ENCODE measurements at regions not wholly inside any gene's neighbourhood (a gene's known extent, or its start where the extent isn't known, plus 50 kb on each side); places are given as distances from the start of the nearest gene placed in this dataset.

DNA sequence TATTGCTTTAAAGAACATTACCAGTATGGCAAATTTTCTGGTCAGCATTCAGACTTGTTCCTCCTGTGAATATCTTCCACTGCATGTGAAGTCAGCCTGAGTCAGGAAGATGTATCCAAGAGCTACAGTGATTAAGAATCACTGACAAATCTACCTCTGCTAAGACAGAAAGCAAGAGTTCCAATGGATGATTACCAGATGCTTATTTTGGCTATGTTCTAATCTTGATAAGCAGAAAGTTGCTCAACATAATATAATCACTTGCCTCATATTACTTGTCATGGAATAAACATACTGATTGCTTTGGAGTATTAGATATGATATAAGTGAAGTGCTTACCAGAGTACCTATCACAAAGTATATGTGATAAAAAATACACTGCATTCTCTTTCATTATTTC, 738.1 kb downstream of the ADGRL2 start:
- H3K4me3 ChIP-seq (ENCODE audit: control insufficient read depth in 1 of 2, extremely low read depth in 1 of 2, low read length in 1 of 2), result no peak overlapping the region
- no peak for ATAC-seq (replicated peaks in 1 of 4)
- ChIA-PET POLR2A (no interaction called here), CTCF (no interaction called here)
- H3K27ac ChIP-seq (ENCODE audit: low read length), result no peak overlapping the region
- no peak overlapping the region for H3K4me3 Mint-ChIP-seq
- H3K9me3 Mint-ChIP-seq, result peaks cover 5 to 32% (median 15%) of the 10 kb centered on the region in 3 donors
- H3K9me3 ChIP-seq, result peaks cover 5% of the 10 kb centered on the region
- H3K4me1 ChIP-seq (ENCODE audit: control insufficient read depth in 1 of 2, extremely low read depth in 1 of 2, insufficient read depth in 2 of 2, low read length in 2 of 2), result no peaks in the 10 kb centered on the region
- no peak overlapping the region for H3K27ac Mint-ChIP-seq
- no peaks in the 10 kb centered on the region for H3K4me1 Mint-ChIP-seq
- no peaks in the 10 kb centered on the region for H3K36me3 Mint-ChIP-seq
- H3K36me3 ChIP-seq (ENCODE audit: control insufficient read depth in 2 of 2, extremely low read depth in 1 of 2, insufficient read depth in 1 of 2, low read length in 1 of 2), result no peaks in the 10 kb centered on the region
- H3K27me3 ChIP-seq (replicated peaks in 1 of 2; ENCODE audit: control insufficient read depth in 2 of 2, extremely low read depth in 1 of 2, insufficient read depth in 2 of 2, low read length in 1 of 2), result no peaks in the 10 kb centered on the region
- DNase-seq, result no peak
- H3K27me3 Mint-ChIP-seq, result no peaks in the 10 kb centered on the region

DNA sequence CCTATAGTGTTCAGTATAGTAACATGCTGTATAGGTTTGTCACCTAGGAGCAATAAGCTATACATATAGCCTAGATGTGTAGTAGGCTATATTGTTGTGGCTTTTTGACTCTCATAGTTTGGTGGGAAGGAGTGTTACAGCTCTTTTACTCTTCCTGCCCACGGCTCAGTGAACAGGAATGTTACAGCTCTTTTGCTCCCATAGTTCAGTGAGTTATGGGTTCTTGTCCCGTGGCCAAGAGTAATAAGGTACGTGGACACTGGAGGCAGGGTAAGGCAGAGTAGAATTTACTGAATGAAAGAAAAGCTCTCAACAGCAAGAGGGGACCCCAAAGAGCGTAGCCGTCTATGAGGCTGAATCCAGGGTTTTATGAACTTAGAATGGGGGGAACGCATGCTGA, 734.3 kb downstream of the ADGRL2 start:
- Mint-ChIP-seq H3K27me3 (no peaks in the 10 kb centered on the region), H3K27ac (no peak overlapping the region), H3K4me1 (no peaks in the 10 kb centered on the region), H3K4me3 (no peak overlapping the region), H3K36me3 (no peaks in the 10 kb centered on the region), H3K9me3 (peaks cover 6 to 14% (median 8%) of the 10 kb centered on the region in 3 donors)
- Histone ChIP-seq H3K9me3 (no peaks in the 10 kb centered on the region), H3K27me3 (replicated peaks in 1 of 2; ENCODE audit: control insufficient read depth in 2 of 2, extremely low read depth in 1 of 2, insufficient read depth in 2 of 2, low read length in 1 of 2) (no peaks in the 10 kb centered on the region), H3K27ac (ENCODE audit: low read length) (no peak overlapping the region), H3K36me3 (ENCODE audit: control insufficient read depth in 2 of 2, extremely low read depth in 1 of 2, insufficient read depth in 1 of 2, low read length in 1 of 2) (no peaks in the 10 kb centered on the region), H3K4me3 (ENCODE audit: control insufficient read depth in 1 of 2, extremely low read depth in 1 of 2, low read length in 1 of 2) (no peak overlapping the region), H3K4me1 (ENCODE audit: control insufficient read depth in 1 of 2, extremely low read depth in 1 of 2, insufficient read depth in 2 of 2, low read length in 2 of 2) (no peaks in the 10 kb centered on the region)
- POLR2A ChIA-PET, result no interaction called here
- 80% methylated on average over 6 of the region's 6 CpGs for WGBS (ENCODE audit: insufficient coverage)
- CTCF ChIA-PET, result no interaction called here
- DNase-seq (no peak), ATAC-seq (replicated peaks in 1 of 4) (no peak)

- POLR2A ChIA-PET, result no interaction called here
Measured at GRCh38 chr1:82525378-82525777, 724.6 kb downstream of the ADGRL2 start.

GRCh38 chr1:82520611-82521010, 719.9 kb downstream of the ADGRL2 start:
- no peak overlapping the region for H3K27ac Mint-ChIP-seq
- no peaks in the 10 kb centered on the region for H3K36me3 Mint-ChIP-seq
- H3K36me3 ChIP-seq (ENCODE audit: control insufficient read depth in 2 of 2, extremely low read depth in 1 of 2, insufficient read depth in 1 of 2, low read length in 1 of 2), result no peaks in the 10 kb centered on the region
- H3K27me3 Mint-ChIP-seq, result no peaks in the 10 kb centered on the region
- no peaks in the 10 kb centered on the region for H3K4me1 ChIP-seq (ENCODE audit: control insufficient read depth in 1 of 2, extremely low read depth in 1 of 2, insufficient read depth in 2 of 2, low read length in 2 of 2)
- H3K4me3 ChIP-seq (ENCODE audit: control insufficient read depth in 1 of 2, extremely low read depth in 1 of 2, low read length in 1 of 2), result no peak overlapping the region
- no CpG with 5 or more reads among the region's 1 CpG for WGBS (ENCODE audit: insufficient coverage)
- no peak for ATAC-seq (replicated peaks in 1 of 4)
- no peak for DNase-seq
- ChIA-PET POLR2A (no interaction called here), CTCF (no interaction called here)
- no peak overlapping the region for H3K27ac ChIP-seq (ENCODE audit: low read length)
- H3K9me3 Mint-ChIP-seq, result peaks cover 0 to 8% (median 0%) of the 10 kb centered on the region in 3 donors
- no peaks in the 10 kb centered on the region for H3K9me3 ChIP-seq
- H3K4me1 Mint-ChIP-seq, result no peaks in the 10 kb centered on the region
- no peaks in the 10 kb centered on the region for H3K27me3 ChIP-seq (replicated peaks in 1 of 2; ENCODE audit: control insufficient read depth in 2 of 2, extremely low read depth in 1 of 2, insufficient read depth in 2 of 2, low read length in 1 of 2)
- no peak overlapping the region for H3K4me3 Mint-ChIP-seq

More at GRCh38 chr1:82525378-82525777, 724.6 kb downstream of the ADGRL2 start:
- CTCF ChIA-PET, result no interaction called here
- no peak overlapping the region for H3K27ac ChIP-seq (ENCODE audit: low read length)
- Mint-ChIP-seq H3K27me3 (no peaks in the 10 kb centered on the region), H3K9me3 (peaks cover 0 to 5% (median 3%) of the 10 kb centered on the region in 3 donors), H3K4me1 (no peaks in the 10 kb centered on the region), H3K36me3 (no peaks in the 10 kb centered on the region), H3K27ac (no peak overlapping the region), H3K4me3 (no peak overlapping the region)
- no peak for ATAC-seq (replicated peaks in 1 of 4)
- no peak overlapping the region for H3K4me3 ChIP-seq (ENCODE audit: control insufficient read depth in 1 of 2, extremely low read depth in 1 of 2, low read length in 1 of 2)
- no peak for DNase-seq
- no peaks in the 10 kb centered on the region for H3K27me3 ChIP-seq (replicated peaks in 1 of 2; ENCODE audit: control insufficient read depth in 2 of 2, extremely low read depth in 1 of 2, insufficient read depth in 2 of 2, low read length in 1 of 2)
- H3K36me3 ChIP-seq (ENCODE audit: control insufficient read depth in 2 of 2, extremely low read depth in 1 of 2, insufficient read depth in 1 of 2, low read length in 1 of 2), result no peaks in the 10 kb centered on the region
- no peaks in the 10 kb centered on the region for H3K4me1 ChIP-seq (ENCODE audit: control insufficient read depth in 1 of 2, extremely low read depth in 1 of 2, insufficient read depth in 2 of 2, low read length in 2 of 2)
- H3K9me3 ChIP-seq, result no peaks in the 10 kb centered on the region

GRCh38 chr1:82517586-82517985, 716.9 kb downstream of the ADGRL2 start:
- Mint-ChIP-seq H3K4me1 (no peaks in the 10 kb centered on the region), H3K27me3 (no peaks in the 10 kb centered on the region), H3K9me3 (peaks cover 0 to 8% (median 4%) of the 10 kb centered on the region in 3 donors), H3K36me3 (no peaks in the 10 kb centered on the region), H3K4me3 (no peak overlapping the region), H3K27ac (no peak overlapping the region)
- ChIA-PET CTCF (interaction anchor here in 1 of 2 donors (0.6 kb wide), 1 partner anchor 36 kb away, joined by 4 read pairs; no protein-coding TSS in a partner anchor), POLR2A (no interaction called here)
- ATAC-seq (replicated peaks in 1 of 4) (no peak), DNase-seq (no peak)
- WGBS (ENCODE audit: insufficient coverage), result 80% methylated on average over 7 of the region's 8 CpGs
- H3K4me1 ChIP-seq (ENCODE audit: control insufficient read depth in 1 of 2, extremely low read depth in 1 of 2, insufficient read depth in 2 of 2, low read length in 2 of 2), result no peaks in the 10 kb centered on the region
- no peaks in the 10 kb centered on the region for H3K9me3 ChIP-seq
- H3K27ac ChIP-seq (ENCODE audit: low read length), result no peak overlapping the region
- no peaks in the 10 kb centered on the region for H3K36me3 ChIP-seq (ENCODE audit: control insufficient read depth in 2 of 2, extremely low read depth in 1 of 2, insufficient read depth in 1 of 2, low read length in 1 of 2)
- no peak overlapping the region for H3K4me3 ChIP-seq (ENCODE audit: control insufficient read depth in 1 of 2, extremely low read depth in 1 of 2, low read length in 1 of 2)
- H3K27me3 ChIP-seq (replicated peaks in 1 of 2; ENCODE audit: control insufficient read depth in 2 of 2, extremely low read depth in 1 of 2, insufficient read depth in 2 of 2, low read length in 1 of 2), result no peaks in the 10 kb centered on the region

DNA sequence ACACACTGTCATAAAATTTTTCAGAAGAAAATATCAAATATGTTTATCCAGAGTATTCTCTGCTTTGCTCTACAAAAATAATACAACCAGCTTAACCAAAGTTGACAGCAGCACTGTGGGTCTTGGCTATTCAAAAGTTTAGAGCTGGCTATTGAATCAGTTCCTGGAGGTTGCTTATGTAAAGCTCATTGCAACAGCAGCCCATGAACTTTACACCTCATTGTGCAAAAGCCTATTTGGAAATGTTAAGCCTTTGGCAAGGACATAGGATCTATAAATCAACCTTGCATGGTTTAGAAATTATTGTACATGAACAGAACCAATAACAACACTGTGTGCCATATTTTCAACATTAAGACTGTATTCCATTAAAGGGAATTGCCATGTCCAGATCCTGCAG, 714.9 kb downstream of the ADGRL2 start:
- H3K27me3 ChIP-seq (replicated peaks in 1 of 2; ENCODE audit: control insufficient read depth in 2 of 2, extremely low read depth in 1 of 2, insufficient read depth in 2 of 2, low read length in 1 of 2), result no peaks in the 10 kb centered on the region
- no peak overlapping the region for H3K4me3 ChIP-seq (ENCODE audit: control insufficient read depth in 1 of 2, extremely low read depth in 1 of 2, low read length in 1 of 2)
- CTCF ChIA-PET, result no interaction called here
- H3K4me1 ChIP-seq (ENCODE audit: control insufficient read depth in 1 of 2, extremely low read depth in 1 of 2, insufficient read depth in 2 of 2, low read length in 2 of 2), result no peaks in the 10 kb centered on the region
- H3K9me3 Mint-ChIP-seq, result peaks cover 0 to 4% (median 3%) of the 10 kb centered on the region in 3 donors
- H3K4me3 Mint-ChIP-seq, result no peak overlapping the region
- no peaks in the 10 kb centered on the region for H3K36me3 Mint-ChIP-seq
- H3K27ac Mint-ChIP-seq, result no peak overlapping the region
- DNase-seq (no peak), ATAC-seq (replicated peaks in 1 of 4) (no peak)
- H3K4me1 Mint-ChIP-seq, result no peaks in the 10 kb centered on the region
- POLR2A ChIA-PET, result no interaction called here
- no peaks in the 10 kb centered on the region for H3K36me3 ChIP-seq (ENCODE audit: control insufficient read depth in 2 of 2, extremely low read depth in 1 of 2, insufficient read depth in 1 of 2, low read length in 1 of 2)
- H3K27me3 Mint-ChIP-seq, result no peaks in the 10 kb centered on the region
- H3K9me3 ChIP-seq, result no peaks in the 10 kb centered on the region
- H3K27ac ChIP-seq (ENCODE audit: low read length), result no peak overlapping the region

GRCh38 chr1:82511441-82511840, 710.7 kb downstream of the ADGRL2 start:
- no peak for ATAC-seq (replicated peaks in 1 of 4)
- Histone ChIP-seq H3K9me3 (no peaks in the 10 kb centered on the region), H3K36me3 (ENCODE audit: control insufficient read depth in 2 of 2, extremely low read depth in 1 of 2, insufficient read depth in 1 of 2, low read length in 1 of 2) (no peaks in the 10 kb centered on the region), H3K27me3 (replicated peaks in 1 of 2; ENCODE audit: control insufficient read depth in 2 of 2, extremely low read depth in 1 of 2, insufficient read depth in 2 of 2, low read length in 1 of 2) (no peaks in the 10 kb centered on the region), H3K4me3 (ENCODE audit: control insufficient read depth in 1 of 2, extremely low read depth in 1 of 2, low read length in 1 of 2) (no peak overlapping the region), H3K27ac (ENCODE audit: low read length) (no peak overlapping the region), H3K4me1 (ENCODE audit: control insufficient read depth in 1 of 2, extremely low read depth in 1 of 2, insufficient read depth in 2 of 2, low read length in 2 of 2) (no peaks in the 10 kb centered on the region)
- Mint-ChIP-seq H3K27ac (no peak overlapping the region), H3K9me3 (peaks cover 0 to 4% (median 0%) of the 10 kb centered on the region in 3 donors), H3K36me3 (no peaks in the 10 kb centered on the region), H3K4me3 (no peak overlapping the region), H3K4me1 (no peaks in the 10 kb centered on the region), H3K27me3 (no peaks in the 10 kb centered on the region)
- ChIA-PET CTCF (interaction anchor here in 1 of 2 donors (0.6 kb wide), 1 partner anchor 102 kb away, joined by 6 read pairs; no protein-coding TSS in a partner anchor), POLR2A (no interaction called here)
- DNase-seq, result no peak

Data from T-cell (primary cell).